BE2C (cell line): ENCODE measurements at regions not wholly inside any gene's neighbourhood (a gene's known extent, or its start where the extent isn't known, plus 50 kb on each side); places are given as distances from the start of the nearest gene placed in this dataset.
A peak's percentile ranks its signal among the peaks of the same experiment; 100 is the strongest.

Source experiments
- DNase-seq: peaks from one replicate; pipeline ENCODE4 v3.0.0-alpha.2; 2020
- H3K27me3 ChIP-seq: fragments of 250-450 bp; sonication (Bioruptor Pico); 2 replicates; pipeline ENCODE4 v1.5.1; 2020; ENCODE audit warnings: mild to moderate bottlenecking
- H3K36me3 ChIP-seq: fragments of 250-450 bp; sonication (Bioruptor Pico); 2 replicates; pipeline ENCODE4 v1.5.1; 2020; ENCODE audit warnings: mild to moderate bottlenecking
- H3K4me1 ChIP-seq: fragments of 250-450 bp; sonication (Bioruptor Pico); 2 replicates; pipeline ENCODE4 v1.5.1; 2020
- H3K4me3 ChIP-seq: 2 replicates; pipeline ENCODE4 v1.5.1; 2011; ENCODE audit warnings: low read depth, low read length
- H3K9me3 ChIP-seq: fragments of 250-450 bp; sonication (Bioruptor Pico); 2 replicates; pipeline ENCODE4 v1.5.1; 2020
- TF ChIP-seq, protein P1 (sequence below): IDR thresholded peaks from 2 replicates; pipeline ENCODE4 v1.5.1; 2012; ENCODE audit warnings: mild to moderate bottlenecking, low read depth, low read length

DNA sequence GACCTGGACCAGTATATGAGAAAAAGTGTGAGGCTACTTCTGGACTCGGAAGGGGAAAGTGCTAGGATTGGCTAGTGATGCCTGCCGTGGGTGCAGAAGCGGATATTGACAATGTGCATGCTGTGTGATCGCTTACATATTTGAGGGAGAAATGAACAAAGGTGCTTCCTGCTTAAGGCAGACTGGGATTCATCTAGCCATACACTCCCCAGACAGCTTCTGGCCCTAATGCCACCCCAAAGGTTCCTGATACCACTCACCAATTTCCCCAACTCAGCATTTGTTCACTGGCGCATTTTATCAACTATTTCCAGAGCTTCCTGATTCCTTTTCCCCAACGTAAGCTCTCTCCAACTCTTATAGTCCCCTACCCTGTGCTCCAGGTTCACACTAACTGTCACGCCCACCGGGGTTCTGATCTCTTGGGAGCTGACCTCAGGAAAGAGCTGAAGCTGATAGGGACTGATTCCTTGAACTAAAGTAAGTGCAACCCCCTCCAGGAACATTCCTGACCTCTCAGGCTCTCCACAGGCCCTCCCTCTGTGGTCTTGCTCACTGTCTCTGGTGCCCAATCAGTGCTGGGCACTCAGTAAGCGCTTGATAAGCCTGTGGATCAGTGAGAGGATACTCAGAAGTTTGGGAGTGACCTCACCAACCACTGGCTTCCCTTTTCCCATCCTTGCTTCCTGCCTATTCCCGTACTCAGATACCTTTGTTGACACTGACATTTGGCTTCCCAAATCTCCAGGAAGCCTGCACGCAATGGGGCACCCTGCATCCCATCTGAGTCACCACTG lies 73.3 kb downstream of the MRPL14 start:
- Histone ChIP-seq H3K4me1 (peaks cover 71% of the 10 kb centered on the region), H3K4me3 (0 out of 2 replicates have a peak overlapping the region, but pooled peaks have one; percentile 8), H3K27me3 (no peaks in the 10 kb centered on the region), H3K9me3 (no peaks in the 10 kb centered on the region; the same call in 1 of the 2 replicates), H3K36me3 (no peaks in the 10 kb centered on the region)
- TF ChIP-seq, protein P1, sequence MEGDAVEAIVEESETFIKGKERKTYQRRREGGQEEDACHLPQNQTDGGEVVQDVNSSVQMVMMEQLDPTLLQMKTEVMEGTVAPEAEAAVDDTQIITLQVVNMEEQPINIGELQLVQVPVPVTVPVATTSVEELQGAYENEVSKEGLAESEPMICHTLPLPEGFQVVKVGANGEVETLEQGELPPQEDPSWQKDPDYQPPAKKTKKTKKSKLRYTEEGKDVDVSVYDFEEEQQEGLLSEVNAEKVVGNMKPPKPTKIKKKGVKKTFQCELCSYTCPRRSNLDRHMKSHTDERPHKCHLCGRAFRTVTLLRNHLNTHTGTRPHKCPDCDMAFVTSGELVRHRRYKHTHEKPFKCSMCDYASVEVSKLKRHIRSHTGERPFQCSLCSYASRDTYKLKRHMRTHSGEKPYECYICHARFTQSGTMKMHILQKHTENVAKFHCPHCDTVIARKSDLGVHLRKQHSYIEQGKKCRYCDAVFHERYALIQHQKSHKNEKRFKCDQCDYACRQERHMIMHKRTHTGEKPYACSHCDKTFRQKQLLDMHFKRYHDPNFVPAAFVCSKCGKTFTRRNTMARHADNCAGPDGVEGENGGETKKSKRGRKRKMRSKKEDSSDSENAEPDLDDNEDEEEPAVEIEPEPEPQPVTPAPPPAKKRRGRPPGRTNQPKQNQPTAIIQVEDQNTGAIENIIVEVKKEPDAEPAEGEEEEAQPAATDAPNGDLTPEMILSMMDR = no peak
- no peak for DNase-seq

DNA sequence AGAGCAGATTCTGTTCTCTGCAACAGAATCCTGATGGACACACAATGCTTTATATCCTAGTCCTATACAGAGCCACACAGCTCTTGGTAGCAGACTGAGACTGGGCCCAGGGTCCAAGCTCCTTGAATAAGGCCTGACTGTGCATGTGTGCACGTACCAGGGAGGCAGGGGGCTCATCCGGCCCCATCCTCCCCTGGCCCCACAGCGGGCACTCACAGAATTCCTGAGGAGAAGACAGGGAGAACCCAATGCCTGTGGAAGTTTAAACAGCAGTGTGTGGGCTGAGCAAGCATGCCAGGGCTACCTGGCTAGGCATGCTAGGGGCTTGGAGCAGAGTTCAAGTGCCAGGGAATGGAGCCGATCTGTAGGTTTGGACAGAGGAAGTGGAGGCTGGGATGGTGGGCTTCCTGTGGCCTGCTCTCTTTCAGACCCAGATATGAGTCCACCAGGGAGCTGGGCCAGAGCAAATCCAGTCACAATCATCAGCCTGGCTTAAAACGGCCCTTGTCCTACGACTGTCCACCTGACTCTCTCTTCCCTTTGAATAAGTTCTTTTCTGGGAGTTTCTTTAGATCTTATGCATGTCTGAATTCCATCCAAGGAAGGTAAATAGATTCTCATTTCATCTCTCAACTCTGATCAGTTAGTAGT lies 74.0 kb downstream of the MRPL14 start:
- no peaks in the 10 kb centered on the region for H3K9me3 ChIP-seq
- TF ChIP-seq, protein P1 = no peak
- H3K4me1 ChIP-seq = peaks cover 67% of the 10 kb centered on the region
- no peak overlapping the region for H3K4me3 ChIP-seq
- no peaks in the 10 kb centered on the region for H3K36me3 ChIP-seq
- DNase-seq = no peak
- H3K27me3 ChIP-seq = no peaks in the 10 kb centered on the region

DNA sequence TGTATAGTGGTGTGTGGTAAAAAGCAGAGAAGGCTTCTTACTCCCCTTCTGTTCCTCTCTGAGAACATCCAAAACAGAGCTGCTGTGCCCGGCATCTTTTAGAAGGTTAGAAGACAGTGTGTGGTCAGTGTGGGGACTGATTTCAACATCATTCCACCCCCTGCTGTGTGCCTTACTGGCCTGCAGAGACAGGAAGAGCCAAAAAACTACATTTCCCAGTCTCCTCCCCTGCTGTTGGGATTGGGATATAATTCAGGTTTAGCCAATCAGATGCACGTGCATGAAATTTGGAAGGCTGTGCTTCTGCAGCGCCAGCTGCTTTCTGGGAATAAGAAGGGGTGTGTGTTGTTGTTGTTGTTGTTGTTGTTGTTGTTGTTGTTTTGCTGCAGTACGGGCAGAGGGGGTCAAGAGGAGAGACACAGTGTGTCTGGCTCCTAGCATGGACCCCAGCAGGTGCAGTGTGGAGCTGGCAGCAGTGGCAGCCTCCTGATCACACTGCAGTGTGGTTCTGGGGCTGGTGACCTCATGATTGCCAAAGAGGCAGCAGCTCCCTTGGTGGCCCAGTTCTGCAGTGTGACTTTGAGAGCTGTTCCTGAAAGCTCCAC lies 74.7 kb downstream of the MRPL14 start:
- Histone ChIP-seq H3K36me3 (no peaks in the 10 kb centered on the region), H3K4me1 (peaks cover 60% of the 10 kb centered on the region), H3K4me3 (no peak overlapping the region), H3K9me3 (no peaks in the 10 kb centered on the region), H3K27me3 (no peaks in the 10 kb centered on the region)
- TF ChIP-seq, protein P1 = no peak
- peak; percentile 37 for DNase-seq

DNA sequence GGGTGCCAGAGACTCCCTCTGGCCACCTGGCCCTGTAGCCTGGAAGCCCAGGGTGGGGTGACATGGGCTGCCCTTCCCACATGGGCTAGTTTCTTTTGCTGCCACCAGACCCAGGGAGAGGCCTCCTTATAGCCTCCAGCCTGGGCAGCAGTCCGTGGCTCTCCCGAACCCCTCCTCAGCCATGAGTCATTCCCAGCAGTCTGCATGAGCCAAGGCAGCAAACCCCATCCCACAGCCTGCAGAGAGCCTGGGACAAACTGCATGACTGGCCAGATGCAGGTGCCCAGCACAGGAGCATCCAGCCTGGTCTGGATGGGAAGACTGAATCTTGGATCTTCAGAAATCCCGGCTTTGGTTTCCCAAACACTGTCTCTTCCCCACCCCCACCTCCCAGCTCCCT lies 75.7 kb downstream of the MRPL14 start:
- H3K36me3 ChIP-seq = no peaks in the 10 kb centered on the region
- no peaks in the 10 kb centered on the region for H3K27me3 ChIP-seq
- TF ChIP-seq, protein P1 = no peak
- H3K4me1 ChIP-seq = peaks cover 52% of the 10 kb centered on the region
- DNase-seq = peak; percentile 64
- H3K9me3 ChIP-seq = no peaks in the 10 kb centered on the region
- H3K4me3 ChIP-seq = no peak overlapping the region

DNA sequence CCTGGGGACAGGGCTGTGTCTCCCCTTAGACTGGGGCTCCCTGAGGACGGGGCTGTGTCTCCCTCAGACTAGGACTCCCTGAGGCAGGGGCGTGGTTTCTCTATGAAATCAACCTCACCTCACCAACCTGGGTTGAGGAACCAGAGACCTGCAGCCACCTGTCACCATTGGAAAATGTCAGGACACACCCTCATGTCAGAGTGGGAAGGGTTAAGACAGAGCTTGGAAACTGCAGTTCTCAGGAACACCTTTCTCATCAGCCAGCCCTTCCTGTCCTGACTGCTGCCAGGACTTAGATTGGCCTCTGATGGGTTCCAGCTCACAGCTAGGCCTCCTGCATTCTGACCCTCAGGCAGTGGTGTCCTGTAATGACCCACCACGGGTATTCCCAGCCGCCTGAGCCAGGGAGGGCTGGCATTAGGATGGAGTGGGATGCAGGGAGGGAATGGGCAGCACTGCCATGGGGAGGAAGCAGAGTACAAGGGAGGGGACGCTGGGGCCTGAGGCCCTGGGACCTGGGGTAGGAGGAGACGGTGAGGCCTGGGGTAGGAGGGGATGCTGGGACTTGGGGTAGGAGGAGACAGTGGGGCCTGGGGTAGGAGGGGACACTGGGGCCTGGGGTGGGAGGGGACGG lies 76.3 kb downstream of the MRPL14 start:
- peak; percentile 77 for DNase-seq
- no peaks in the 10 kb centered on the region for H3K27me3 ChIP-seq
- no peak overlapping the region for H3K4me3 ChIP-seq
- TF ChIP-seq, protein P1 = no peak
- no peaks in the 10 kb centered on the region for H3K9me3 ChIP-seq
- no peaks in the 10 kb centered on the region for H3K36me3 ChIP-seq
- peaks cover 50% of the 10 kb centered on the region for H3K4me1 ChIP-seq
